CD4-positive, alpha-beta T cell treated with Interleukin-6 for 4 hours (primary cell): ENCODE measurements at regions not wholly inside any gene's neighbourhood (a gene's known extent, or its start where the extent isn't known, plus 50 kb on each side); places are given as distances from the start of the nearest gene placed in this dataset.
"Not testable (repeated sequence)": the region's sequence is repeated elsewhere in the genome, so short reads cannot be mapped to it uniquely, and the experiment has no call there.

Source experiments
- DNase-seq: peaks from one replicate; pipeline ENCODE4 v3.0.0-alpha.2; 2020; ENCODE audit warnings: mixed read lengths

DNA sequence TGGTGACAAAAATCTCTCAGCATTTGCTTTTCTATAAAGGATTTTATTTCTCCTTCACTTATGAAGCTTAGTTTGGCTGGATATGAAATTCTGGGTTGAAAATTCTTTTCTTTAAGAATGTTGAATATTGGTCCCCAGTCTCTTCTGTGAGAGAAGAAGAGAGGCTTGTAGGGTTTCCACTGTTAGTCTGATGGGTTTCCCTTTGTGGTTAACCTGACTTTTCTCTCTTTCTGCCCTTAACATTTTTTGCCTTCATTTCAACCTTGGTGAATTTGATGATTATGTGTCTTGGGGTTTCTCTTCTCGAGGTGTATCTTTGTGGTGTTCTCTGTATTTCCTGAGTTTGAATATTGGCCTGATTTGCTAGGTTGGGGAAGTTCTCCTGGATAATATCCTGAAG is 116.9 kb upstream of the ZEB2 start:
- not testable (repeated sequence) for DNase-seq

DNA sequence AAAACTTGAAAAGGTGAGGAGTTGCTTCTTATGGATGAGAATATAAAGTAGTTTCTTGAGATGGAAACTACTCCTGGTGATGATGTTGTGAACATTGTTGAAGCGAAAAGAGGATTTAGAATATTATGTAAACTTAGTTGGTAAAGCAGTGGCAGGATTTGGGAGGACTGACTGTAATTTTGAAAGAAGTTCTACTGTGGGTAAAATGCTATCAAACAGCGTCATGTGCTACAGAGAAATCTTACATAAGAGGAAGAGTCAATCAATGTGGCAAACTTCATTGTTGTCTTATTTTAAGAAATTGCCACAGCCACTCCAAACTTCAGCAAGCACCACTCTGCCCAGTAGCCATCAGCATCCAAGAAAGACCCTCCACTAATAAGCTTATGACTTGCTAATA is 112.9 kb upstream of the ZEB2 start:
- DNase-seq: no peak

DNA sequence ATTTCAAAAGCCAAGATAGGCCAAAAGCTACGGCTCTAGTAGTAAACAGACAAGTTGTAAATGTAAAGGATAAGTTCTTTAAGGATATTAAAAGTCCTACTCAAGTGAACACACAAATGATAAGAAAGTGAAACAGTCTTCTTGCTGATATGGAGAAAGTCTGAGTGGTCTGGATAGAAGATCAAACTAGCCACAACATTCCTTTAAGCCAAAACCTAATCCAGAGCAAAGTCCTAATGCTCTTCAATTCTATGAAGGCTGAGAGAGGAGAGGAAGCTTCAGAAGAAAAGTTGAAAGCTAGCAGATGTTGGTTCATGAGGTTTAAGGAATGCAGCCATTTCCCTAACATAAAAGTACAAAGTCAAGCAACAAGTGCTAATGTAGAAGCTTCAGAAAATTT is 111.7 kb upstream of the ZEB2 start:
- no peak for DNase-seq

DNA sequence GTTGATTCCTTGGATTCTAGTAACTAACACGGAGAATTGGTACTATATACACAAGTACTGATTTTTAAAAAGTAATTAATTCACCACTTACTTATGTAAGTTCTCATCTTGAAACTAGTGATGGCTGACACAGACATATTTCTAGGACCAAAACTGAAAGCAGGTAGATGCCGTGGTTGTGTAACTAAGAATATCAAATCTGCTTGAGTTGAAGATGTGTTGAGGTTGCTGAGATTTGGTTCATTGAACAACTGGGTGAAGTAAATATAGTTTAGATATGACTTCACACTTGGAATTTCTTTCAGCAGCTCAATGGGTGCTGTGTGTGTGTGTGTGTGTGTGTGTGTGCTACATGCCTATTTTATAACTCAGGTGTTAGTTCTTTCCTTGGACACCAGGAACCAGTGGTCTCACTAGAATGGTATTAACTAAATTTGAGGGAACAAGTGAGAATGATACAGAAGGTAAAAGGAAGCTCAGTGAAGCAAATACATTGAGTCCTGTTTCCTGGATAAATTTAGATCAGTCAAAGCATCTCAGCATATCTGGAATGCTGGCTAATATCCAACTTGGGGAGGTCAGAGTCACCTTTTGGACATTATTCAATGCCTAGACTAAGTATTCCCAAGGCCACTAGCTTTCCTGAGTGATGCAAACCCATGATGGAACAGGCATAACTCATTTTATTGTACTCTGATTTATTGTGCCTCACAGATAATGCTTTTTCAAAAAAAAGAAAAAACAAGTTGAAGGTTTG is 110.7 kb upstream of the ZEB2 start:
- DNase-seq: no peak

DNA sequence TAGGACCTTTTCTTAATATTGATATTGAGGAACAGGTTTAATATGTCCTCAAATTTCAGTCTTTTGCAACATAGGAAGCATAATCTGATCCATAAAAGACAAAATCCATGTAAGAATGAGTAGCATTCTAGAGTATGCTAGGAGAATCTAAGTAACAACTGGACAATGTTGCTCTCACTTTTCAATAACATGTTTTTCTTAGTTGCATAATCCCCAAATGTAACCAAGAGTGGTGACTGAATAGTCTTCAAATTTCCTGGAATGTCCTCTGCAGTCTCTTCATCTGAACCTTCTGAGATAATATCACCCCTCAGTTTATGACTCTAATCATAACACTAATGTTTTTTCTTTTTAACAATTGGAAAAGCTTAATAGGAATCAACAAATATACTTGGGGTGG is 110.0 kb upstream of the ZEB2 start:
- DNase-seq: no peak

DNA sequence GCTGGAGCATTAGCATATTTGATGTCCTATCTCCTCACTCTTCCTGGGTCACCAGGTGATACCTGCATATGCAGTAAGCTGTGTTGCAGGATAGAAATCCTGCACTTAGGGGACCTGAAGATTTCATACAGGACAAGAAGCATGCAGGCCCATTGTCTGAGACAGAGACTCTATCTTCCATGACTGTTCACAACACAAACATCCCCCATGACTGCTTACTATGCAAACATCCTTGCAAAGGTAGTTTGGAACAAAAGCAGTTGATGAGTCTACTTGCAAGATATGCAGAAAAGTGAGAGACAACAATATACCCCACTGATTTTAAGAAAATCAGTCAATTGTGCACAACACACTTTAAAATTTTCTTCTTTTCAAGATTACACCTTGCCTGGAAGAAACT is 108.6 kb upstream of the ZEB2 start:
- DNase-seq: no peak

DNA sequence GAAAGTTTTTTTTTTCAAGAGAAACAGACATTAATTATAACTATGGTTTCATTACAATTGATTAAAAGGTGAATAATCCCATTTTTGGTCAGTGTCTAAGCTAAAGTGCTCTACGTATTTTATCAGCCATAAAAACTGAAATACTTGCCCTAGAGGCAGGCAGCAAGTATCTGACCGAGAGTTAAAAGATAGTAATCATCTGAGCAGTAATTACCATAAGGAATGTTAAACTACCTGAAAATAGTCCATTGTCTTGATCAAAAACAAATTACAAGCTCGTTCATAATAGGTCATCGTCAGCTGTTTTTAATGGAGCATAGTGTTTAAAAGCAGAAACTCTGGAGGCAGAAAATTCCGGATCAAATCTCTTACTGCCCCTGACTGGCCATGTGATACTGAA is 105.7 kb upstream of the ZEB2 start:
- DNase-seq: no peak

DNA sequence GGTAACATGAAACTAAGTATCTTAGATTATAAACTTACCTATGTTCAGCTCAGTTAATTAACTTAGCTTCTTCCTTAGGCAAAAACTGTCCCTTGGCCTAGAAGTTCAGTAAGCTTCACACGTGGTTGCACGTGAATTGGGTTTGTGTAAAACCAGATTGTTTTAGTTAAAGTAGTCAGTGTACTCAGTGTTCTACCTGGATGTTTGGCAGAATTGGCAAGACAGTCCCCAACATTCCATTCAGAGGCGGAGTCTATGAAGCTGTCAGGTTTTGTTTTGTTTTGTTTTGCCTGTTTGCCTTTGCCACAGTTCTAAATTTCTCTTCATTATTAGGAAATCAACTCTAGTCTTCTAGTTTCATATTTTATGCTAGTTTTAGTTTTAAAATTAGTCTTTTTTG is 105.3 kb upstream of the ZEB2 start:
- no peak for DNase-seq

DNA sequence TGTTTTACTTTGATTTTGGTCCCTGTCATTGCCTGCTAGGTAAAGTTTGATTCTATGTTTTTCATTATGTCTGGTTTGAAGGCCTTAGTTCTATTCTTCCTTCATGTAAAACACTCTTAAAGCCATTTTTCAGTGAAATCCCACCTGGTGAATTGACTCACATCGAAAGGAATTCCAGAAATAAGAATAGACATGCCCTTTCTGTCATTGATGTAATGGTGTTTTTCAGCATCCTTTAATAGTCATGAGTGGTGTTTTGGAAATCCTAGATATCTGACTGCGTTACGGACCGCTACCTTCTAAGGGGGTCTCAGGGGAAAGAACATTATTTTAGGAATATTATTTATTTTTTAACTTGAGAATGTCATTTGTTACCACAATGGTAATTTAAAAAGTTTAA is 104.5 kb upstream of the ZEB2 start:
- DNase-seq: no peak

DNA sequence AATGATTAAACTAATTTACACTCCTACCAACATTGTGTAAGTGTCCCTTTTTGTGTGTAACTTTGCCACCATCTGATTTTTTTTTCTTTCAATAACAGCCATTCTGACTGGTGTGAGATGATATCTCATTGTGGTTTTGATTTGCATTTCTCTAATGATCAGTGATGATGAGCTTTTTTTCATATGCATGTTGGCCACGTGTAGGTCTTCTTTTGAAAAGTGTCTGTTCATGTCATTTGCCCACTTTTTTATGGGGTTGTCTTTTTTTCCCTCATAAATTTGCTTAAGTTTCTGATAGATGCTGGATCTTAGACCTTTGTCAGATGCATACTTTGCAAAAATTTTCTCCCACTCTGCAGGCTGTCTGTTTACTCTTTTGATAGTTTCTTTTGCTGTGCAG is 102.5 kb upstream of the ZEB2 start:
- not testable (repeated sequence) for DNase-seq

DNA sequence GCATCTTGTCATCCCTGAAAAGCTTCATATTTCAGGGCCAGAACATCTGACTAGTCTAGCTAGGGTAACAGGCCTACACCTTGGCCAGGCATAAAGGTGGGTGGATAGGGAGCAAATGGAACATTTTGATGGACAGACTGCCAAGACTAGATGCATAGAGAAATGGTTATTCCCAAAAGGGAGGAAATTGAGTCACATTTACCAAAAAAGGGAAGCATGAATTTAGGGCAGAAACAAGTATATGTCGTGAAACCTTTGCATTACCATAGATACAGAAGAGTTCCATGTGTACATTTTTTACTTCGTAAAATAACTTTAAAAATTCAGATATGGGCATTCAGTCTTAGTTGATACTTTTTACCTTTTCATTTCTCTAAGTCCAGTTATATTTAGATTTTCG is 101.3 kb upstream of the ZEB2 start:
- no peak for DNase-seq

DNA sequence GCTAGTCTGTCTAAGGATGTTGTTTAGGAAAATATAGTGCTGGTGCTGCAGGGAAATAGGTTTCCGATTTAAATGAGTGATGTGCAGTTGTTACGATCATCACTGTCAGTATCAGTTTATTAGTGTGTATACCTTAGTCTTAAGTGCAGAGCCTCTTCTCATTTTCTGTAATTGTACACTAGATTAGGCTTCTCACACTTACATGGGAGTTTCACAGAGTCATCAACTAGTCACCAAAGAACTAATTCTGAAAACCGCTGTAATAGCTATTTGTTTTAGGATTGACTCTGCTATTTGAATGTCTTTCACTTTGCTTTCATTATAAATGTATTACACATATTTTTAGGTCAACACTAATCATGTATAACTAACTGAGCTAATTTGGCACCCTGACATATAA is 99.8 kb upstream of the ZEB2 start:
- no peak for DNase-seq

DNA sequence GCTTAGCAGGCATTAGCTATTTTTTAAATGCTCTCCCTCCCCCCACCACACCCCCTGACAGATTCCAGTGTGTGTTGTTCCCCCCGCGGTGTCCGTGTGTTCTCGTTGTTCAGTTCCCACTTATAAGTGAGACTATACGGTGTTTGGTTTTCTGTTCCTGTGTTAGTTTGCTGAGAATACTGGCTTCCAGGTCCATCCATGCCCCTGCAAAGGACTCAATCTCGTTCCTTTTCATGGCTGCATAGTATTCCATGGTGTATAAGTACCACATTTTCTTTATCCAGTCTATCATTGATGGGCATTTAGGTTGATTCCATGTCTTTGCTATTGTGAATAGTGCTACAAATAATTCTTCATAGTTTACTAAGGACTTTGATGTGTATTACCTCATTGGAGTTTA is 97.3 kb upstream of the ZEB2 start:
- not testable (repeated sequence) for DNase-seq

DNA sequence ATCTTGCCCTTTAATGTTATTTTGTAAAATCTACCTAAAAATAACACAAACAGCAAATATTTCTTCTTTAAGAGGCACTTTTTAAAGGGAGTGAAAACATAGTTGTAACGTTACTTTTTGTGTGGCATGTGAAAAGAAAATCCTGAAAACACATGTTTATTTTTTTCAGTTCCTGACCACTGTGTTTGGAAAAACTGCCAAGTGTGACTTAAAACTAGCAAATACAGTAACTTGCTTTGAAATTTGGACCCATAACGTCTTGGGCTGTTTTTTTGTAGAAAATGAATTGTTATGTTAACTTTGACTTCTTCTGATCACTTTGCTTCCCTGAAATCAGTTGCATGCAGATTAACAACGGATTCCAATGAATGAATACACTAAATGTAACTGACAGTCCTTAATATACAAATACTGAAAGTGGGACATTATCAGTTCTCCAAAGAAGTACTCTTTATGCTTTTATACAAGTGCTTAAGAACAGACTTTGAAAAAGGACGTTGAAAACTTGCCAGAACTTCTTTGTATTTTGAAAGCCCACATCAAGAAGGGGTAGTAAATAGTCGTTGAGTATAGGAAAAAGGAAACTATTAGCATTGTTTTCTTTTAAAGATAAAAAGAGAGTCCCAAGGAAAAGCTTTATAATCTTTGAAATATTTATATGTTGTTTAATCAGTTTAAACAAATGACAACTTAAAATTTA is 96.1 kb upstream of the ZEB2 start:
- no peak for DNase-seq

DNA sequence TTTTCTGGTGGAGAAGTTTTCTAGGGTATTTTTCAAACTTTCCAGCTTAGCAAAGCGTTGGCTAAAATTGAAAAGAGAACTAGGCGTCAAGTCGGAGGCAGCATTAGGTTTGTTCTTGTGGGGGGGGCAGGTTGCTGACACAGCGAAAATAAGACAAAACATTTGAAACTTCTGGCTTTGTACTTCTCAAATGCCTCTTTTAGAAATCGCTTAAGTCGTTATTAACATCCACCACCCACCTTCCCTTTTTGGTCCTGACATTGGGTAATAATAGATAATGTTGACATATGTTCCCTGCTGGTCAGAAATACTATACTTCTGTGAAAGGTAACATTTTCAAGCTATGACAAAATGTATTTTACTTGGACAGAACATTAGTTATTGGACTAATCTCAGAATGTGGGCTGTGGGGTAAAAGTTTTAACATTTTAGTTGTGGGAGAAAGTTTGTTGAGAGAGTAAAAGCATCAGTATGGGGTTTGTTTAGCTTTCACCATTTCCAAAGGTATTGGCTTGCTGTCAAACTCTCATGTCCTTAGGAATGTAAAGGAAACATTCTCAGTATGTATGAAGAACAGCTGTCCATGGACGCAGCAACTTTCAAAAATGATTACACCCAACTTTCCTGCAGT is 88.1 kb upstream of the ZEB2 start:
- DNase-seq: no peak

DNA sequence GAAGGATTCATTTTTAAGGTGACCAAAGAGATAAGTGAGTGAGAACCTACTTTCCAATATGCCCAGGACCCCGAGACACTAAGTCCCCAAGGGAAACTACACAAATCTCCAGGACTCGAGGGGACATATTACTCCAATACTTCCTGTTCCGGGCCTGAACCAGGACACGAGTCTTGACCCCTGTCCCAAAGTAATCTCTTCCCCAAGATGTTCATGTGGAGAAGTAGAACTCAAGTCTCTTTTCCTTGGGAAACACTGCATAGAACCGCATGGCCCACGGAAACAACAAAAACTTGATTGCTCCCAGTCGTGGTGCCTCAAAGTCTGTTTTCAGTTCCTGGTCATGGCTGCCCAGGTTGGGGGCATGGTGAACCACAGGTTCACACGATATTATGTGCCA is 87.2 kb upstream of the ZEB2 start:
- DNase-seq: no peak

DNA sequence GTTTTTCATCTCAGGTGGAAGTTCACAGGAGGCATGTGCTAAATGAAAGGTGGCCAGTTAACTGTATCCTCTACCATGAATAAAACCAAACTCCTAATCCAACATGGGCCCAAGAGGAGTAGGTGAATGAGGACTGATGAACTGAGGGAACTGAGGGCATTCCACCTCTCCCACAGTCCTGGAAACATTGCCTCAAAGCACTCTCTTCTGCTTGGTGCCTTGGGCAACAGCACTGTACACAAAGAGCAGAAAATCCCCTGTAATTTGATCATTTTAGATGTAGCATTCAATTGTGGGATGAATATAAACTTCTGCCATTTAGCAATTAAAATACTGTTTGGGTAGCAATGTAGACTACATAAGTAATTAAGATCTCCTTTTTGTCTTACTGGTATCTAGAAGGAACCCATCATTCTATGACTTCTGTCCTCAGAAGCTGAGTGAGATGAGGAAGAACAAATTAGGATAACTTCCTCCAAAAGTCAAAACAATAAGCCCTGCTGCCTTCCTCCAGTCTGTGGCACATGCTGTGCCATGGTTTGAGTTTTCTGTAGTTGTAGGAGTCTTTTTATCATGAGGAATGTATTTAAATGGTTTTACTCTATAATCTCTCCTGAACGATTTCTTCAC is 86.7 kb upstream of the ZEB2 start:
- DNase-seq: no peak

DNA sequence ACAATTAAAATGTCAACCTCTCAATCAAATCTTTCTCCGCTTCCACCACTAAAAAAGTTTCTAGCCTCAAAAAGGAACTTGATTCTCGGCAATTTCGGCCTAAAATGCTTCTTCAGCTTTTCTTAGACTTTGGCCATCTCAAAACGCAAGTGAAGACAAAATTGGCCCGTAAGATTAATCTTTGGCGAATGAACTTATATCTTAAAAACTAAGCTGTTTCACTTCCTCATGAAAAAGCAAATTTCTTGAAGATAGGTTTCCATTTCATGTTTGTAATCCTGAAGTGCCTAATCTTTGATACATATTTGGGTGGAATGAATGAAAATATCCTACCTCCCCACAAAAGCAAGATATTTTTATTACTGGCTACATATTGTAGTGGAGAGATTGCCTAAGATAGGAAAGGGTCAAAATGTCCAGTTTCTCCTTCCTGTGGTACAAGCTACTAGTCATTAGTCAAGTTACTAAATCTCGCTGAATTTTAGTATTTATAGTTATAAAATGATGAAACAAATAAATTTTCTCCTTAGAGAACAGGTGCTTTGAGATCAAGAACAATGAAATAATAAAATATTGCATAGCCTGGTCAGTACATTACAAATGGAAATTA is 85.4 kb upstream of the ZEB2 start:
- DNase-seq: no peak

DNA sequence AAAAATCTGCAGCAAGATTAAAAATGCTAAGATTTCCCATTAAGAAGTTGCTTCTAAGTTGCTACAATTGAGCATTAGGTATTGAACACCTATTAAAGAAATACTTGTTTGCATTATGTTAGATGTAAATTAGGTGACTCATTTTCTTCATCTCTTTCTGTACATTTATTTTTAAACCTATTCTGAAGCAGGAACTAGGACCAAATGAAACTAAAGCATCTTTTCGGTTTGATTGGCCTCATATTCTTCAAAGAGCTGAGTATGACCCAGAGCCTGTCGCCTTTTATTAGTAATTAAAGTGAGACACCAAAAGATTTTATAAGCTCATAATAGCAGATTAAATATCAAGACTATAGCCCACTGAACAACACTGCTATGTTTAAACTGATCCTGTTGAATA is 83.4 kb upstream of the ZEB2 start:
- DNase-seq: no peak

DNA sequence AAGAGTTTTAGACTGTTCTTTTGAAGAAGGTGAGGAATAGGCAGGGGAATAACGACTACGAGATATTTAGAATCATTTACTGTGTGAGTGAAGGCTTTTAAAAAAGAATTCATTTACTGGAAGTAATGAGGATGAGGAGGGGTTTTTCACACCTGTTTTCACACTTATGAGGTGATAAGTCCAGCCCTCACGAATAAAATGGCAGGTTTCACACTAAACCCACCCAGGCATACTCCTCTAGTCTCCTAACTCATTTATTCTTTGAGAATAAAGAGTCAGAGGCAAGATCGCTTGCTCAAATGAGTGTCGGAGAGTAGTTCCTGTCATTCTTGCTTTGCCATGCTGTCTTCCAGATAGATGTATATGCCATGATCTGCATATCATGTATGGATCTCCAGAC is 79.0 kb upstream of the ZEB2 start:
- no peak for DNase-seq

DNA sequence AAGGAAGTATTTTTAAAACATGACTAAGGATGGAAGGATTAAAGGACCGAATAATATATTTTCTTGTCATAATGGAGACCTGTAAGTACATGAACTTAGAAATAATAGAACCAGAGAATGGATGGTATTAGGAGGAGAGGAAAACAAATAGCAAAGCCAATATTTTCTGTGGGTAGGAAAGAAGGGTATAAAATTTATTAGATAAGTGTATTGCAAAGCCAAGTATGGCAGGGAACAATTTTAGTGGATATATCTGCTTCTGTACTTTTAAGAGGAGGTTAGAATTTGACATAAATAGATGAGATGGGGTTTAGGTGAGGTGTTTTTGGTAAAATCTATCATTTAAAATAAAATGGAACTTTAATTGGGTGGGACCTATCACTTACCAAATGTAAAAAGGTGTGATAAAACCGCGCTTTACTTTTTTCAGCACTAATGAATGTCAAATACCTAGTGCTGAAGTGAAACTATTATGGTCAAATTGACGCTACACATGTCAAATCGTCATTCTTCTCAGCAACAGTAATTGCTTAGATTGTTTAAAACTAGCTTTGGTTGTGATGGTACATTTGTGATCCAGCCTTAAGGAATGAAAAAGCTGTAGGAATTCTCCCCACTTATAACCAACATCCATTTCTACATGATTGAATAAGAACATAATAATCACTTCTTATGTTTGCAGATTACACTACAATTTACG is 78.1 kb upstream of the ZEB2 start:
- no peak for DNase-seq

DNA sequence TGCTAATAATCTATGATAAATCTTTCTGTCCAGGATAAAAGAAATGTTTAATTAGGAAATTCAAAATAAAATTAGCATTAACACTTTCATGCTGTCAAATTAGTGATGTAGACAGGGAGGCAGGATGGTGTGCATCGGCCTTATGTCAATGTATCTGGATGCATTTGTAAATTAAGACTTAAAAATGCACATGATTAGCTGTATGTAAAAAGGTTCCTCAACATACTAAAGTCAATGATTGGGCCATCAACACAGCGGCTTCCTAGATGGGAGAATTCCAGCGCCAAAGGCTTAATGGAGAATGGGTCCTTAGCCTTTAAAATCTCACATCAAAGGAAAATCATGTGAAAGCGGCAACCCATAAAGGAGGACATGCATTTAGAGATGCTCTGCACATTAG is 77.5 kb upstream of the ZEB2 start:
- no peak for DNase-seq
